ENCODE measurements at regions not wholly inside any gene's neighbourhood (a gene's known extent, or its start where the extent isn't known, plus 50 kb on each side); places are given as distances from the start of the nearest gene placed in this dataset.
A peak's percentile ranks its signal among the peaks of the same experiment; 100 is the strongest.
"Not testable (repeated sequence)": the region's sequence is repeated elsewhere in the genome, so short reads cannot be mapped to it uniquely, and the experiment has no call there.

- H3K27ac ChIP-seq (ENCODE audit: low read depth); H3K36me3 ChIP-seq (ENCODE audit: insufficient read depth); H3K4me1 ChIP-seq (ENCODE audit: insufficient read depth); H3K4me3 ChIP-seq (ENCODE audit: low read depth, low read length); DNase-seq (ENCODE audit: extremely low spot score): not testable (repeated sequence)
- WGBS = 60% methylated on average over 6 of the region's 6 CpGs
Observed at GRCh38 chr5:158446761-158447160, 587.8 kb upstream of the CLINT1 start.

DNA sequence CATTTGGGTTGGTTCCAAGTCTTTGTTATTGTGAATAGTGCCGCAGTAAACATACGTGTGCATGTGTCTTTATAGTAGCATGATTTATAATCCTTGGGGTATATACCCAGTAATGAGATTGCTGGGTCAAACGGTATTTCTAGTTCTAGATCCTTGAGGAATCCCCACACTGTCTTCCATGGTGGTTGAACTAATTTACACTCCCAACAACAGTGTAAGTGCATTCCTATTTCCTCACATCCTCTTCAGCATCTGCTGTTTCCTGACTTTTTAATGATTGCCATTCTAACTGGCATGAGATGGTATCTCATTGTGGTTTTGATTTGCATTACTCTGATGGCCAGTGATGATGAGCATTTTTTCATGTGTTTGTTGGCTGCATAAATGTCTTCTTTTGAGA is 580.3 kb upstream of the CLINT1 start:
- H3K36me3 ChIP-seq (ENCODE audit: insufficient read depth); H3K4me3 ChIP-seq (ENCODE audit: low read depth, low read length); H3K4me1 ChIP-seq (ENCODE audit: insufficient read depth); H3K27ac ChIP-seq (ENCODE audit: low read depth); DNase-seq (ENCODE audit: extremely low spot score): not testable (repeated sequence)
- 89% methylated on average over 3 of the region's 3 CpGs for WGBS

DNA sequence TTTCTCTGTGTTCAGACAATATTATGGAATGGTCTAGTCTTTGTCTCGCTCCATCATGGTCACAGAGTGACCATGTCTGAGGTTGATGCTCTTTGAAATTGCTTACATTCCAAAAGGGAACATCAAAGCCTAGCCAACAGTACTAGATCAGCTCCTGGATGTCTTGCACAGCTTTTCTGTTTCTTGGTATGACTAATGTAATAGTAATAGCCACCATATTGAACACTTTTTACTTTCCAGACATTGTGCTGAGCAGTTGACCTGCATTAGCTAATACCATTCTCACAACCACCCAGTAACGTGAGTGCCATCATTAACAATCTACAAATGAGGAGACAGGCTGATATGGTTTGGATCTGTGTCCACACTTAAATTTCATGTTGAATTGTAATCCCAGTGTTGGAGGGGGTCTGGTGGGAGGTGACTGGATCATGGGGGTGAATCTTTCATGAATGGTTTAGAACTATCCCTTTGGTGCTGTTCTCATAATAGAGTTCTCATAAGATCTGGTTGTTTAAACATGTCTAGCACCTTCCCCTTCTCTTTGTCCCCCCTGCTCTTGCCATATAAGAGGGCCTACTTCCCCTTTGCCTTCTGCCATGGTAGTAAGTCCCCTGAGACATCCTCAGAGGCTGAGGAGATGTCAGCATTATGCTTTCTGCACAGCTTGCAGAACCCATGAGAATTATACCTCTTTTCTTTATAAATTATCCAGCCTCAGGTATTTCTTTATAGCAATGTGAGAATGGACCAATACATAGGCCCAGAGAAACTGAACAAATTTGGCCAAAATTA is 577.5 kb upstream of the CLINT1 start:
- 97% methylated on average over 2 of the region's 2 CpGs for WGBS
- Histone ChIP-seq H3K27ac (ENCODE audit: low read depth) (no peak overlapping the region), H3K4me1 (ENCODE audit: insufficient read depth) (no peaks in the 10 kb centered on the region), H3K36me3 (ENCODE audit: insufficient read depth) (no peaks in the 10 kb centered on the region), H3K4me3 (ENCODE audit: low read depth, low read length) (no peak overlapping the region)
- no peak for DNase-seq (ENCODE audit: extremely low spot score)

GRCh38 chr5:158435161-158435616 is 576.2 kb upstream of the CLINT1 start:
- H3K27ac ChIP-seq (ENCODE audit: low read depth) = no peak overlapping the region
- H3K4me3 ChIP-seq (ENCODE audit: low read depth, low read length) = no peak overlapping the region
- 68% methylated on average over 4 of the region's 4 CpGs for WGBS
- no peaks in the 10 kb centered on the region for H3K4me1 ChIP-seq (ENCODE audit: insufficient read depth)
- H3K36me3 ChIP-seq (ENCODE audit: insufficient read depth) = no peaks in the 10 kb centered on the region
- no peak for DNase-seq (ENCODE audit: extremely low spot score)

DNA sequence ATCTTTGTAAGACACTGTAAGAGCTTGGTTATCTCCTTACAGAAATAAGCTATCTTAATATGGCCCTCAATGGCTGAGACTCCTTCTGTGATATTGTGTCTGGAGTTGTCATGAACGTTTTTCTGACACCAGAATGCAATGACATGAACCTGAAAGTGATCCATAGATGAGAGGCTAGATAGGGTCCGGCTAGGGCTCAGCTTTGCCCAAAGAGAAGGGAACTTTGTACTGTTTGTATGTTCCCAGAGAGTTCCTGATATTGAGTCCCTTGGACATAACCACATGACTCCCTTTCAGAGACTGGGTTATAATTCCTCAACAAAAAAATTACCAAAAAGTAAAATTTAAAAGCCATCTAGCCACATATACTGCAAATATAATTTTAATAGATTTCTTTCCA is 575.8 kb upstream of the CLINT1 start:
- Histone ChIP-seq H3K36me3 (ENCODE audit: insufficient read depth) (no peaks in the 10 kb centered on the region), H3K27ac (ENCODE audit: low read depth) (no peak overlapping the region)
- WGBS = 36% methylated on average over 2 of the region's 2 CpGs

DNA sequence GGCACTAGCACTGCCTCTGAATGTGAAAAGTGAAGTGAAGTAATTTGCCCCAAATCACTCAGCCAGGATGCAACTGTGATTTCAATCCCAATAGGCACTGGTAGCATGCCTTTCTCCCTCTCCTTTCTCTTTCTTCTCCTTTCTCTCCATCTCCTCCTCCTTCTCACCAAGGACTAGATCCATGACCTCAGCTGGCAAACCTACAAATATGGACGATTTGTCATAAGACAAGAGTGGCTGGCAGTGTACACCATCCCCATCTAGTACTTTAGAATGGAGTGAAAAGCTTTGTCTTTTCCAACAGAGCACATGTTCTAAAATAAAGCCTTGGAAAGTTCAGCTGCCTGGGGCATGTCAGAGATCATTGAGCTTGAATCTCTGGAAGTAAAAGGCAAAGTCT is 574.7 kb upstream of the CLINT1 start:
- H3K4me1 ChIP-seq (ENCODE audit: insufficient read depth) = no peaks in the 10 kb centered on the region
- DNase-seq (ENCODE audit: extremely low spot score) = no peak
- no peak overlapping the region for H3K4me3 ChIP-seq (ENCODE audit: low read depth, low read length)
- 52% methylated on average over 1 of the region's 1 CpG for WGBS
- no peaks in the 10 kb centered on the region for H3K36me3 ChIP-seq (ENCODE audit: insufficient read depth)
- H3K27ac ChIP-seq (ENCODE audit: low read depth) = no peak overlapping the region

More for the DNA sequence above, 575.8 kb upstream of the CLINT1 start:
- DNase-seq (ENCODE audit: extremely low spot score) = no peak
- no peaks in the 10 kb centered on the region for H3K4me1 ChIP-seq (ENCODE audit: insufficient read depth)
- H3K4me3 ChIP-seq (ENCODE audit: low read depth, low read length) = no peak overlapping the region

DNA sequence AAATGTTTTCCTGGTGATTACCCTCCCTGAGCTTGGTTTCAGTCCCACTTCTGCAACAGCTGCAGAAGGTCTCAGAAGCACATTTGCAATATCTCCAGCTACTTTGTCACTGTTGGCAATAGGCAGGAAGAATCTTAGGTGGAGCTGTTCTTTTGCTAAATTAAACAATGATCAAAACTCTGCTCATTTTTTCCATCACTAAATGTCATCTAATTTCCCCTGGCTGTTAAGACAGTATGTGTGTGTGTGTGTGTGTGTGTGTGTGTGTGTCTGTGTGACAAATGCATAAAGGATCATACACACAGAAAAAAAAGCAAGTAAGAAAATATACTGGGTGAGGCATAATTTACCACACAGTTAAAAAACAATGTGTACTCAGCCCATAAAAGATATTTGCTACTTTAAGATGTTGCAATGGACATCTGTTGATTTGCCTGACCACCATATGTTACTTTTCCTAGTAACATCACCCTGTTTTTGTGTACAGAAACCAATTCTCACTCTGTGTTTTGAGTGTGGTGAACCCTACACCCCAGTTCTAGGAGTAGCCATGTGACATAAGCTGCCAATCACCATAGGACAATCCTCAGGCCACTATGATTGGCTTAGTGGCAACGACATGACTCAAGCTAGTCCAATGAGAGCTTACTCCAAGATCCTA is 572.6 kb upstream of the CLINT1 start:
- no peak for DNase-seq (ENCODE audit: extremely low spot score)
- 87% methylated on average over 1 of the region's 1 CpG for WGBS

GRCh38 chr5:158430798-158431167 is 571.8 kb upstream of the CLINT1 start:
- WGBS = 87% methylated on average over 2 of the region's 2 CpGs
- DNase-seq (ENCODE audit: extremely low spot score) = no peak
- Histone ChIP-seq H3K36me3 (ENCODE audit: insufficient read depth) (no peaks in the 10 kb centered on the region), H3K27ac (ENCODE audit: low read depth) (no peak overlapping the region), H3K4me3 (ENCODE audit: low read depth, low read length) (no peak overlapping the region), H3K4me1 (ENCODE audit: insufficient read depth) (no peaks in the 10 kb centered on the region)

More for the DNA sequence above, 572.6 kb upstream of the CLINT1 start:
- Histone ChIP-seq H3K4me3 (ENCODE audit: low read depth, low read length) (no peak overlapping the region), H3K36me3 (ENCODE audit: insufficient read depth) (no peaks in the 10 kb centered on the region), H3K27ac (ENCODE audit: low read depth) (no peak overlapping the region), H3K4me1 (ENCODE audit: insufficient read depth) (no peaks in the 10 kb centered on the region)

GRCh38 chr5:158430166-158430797 is 571.3 kb upstream of the CLINT1 start:
- WGBS = 45% methylated on average over 2 of the region's 2 CpGs
- Histone ChIP-seq H3K4me1 (ENCODE audit: insufficient read depth) (no peaks in the 10 kb centered on the region), H3K4me3 (ENCODE audit: low read depth, low read length) (no peak overlapping the region), H3K27ac (ENCODE audit: low read depth) (no peak overlapping the region), H3K36me3 (ENCODE audit: insufficient read depth) (no peaks in the 10 kb centered on the region)
- no peak for DNase-seq (ENCODE audit: extremely low spot score)

DNA sequence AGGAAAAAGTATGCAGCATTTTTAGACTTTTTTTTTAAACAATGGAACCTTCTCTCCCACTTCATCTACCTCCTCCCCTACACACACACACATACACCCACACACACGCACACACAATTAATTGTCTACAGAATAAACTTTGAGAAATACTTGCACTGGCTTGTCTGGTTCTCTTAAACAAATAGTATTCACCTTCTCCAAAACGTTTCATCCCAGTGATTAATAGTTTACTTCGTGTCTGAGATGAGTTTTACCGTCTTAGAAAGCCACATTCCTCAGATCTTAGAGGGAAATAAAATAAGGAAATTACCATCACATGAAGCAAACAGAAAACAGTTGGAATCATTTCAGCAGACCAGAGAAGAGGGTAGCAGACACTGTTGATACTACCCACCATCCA is 570.6 kb upstream of the CLINT1 start:
- Histone ChIP-seq H3K4me3 (ENCODE audit: low read depth, low read length) (no peak overlapping the region), H3K36me3 (ENCODE audit: insufficient read depth) (no peaks in the 10 kb centered on the region), H3K4me1 (ENCODE audit: insufficient read depth) (no peaks in the 10 kb centered on the region), H3K27ac (ENCODE audit: low read depth) (no peak overlapping the region)
- no peak for DNase-seq (ENCODE audit: extremely low spot score)
- 30% methylated on average over 4 of the region's 4 CpGs for WGBS

DNA sequence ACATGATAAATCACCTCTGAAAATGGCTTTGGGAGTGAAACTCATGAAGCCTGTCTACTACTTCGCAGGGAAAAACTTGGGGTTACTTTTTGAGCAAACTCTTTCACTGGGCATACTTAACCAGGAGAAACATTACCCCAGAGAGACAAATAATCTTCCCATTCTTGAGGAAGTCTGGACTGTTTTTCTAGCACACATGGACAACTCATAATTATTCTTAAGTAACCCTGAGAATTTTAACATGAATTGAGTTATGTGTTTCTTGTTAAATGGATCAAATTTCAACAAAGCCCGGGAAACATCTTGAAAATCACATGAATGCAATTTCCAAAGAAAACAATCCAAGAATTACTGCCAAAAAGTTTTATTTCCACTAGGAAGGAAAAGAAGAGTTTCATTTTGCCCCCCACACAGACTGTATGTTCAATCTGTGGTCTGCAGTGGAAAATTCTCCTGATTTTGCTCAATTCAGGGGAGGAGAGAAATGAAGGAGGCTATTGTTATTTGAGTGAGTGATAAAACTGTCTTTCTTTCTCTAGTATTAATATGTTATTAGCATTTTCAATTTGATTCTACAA is 564.8 kb upstream of the CLINT1 start:
- Histone ChIP-seq H3K4me3 (ENCODE audit: low read depth, low read length) (no peak overlapping the region), H3K4me1 (ENCODE audit: insufficient read depth) (no peaks in the 10 kb centered on the region), H3K36me3 (ENCODE audit: insufficient read depth) (no peaks in the 10 kb centered on the region), H3K27ac (ENCODE audit: low read depth) (no peak overlapping the region)
- 63% methylated on average over 2 of the region's 2 CpGs for WGBS
- peak; percentile 64 for DNase-seq (ENCODE audit: extremely low spot score)

DNA sequence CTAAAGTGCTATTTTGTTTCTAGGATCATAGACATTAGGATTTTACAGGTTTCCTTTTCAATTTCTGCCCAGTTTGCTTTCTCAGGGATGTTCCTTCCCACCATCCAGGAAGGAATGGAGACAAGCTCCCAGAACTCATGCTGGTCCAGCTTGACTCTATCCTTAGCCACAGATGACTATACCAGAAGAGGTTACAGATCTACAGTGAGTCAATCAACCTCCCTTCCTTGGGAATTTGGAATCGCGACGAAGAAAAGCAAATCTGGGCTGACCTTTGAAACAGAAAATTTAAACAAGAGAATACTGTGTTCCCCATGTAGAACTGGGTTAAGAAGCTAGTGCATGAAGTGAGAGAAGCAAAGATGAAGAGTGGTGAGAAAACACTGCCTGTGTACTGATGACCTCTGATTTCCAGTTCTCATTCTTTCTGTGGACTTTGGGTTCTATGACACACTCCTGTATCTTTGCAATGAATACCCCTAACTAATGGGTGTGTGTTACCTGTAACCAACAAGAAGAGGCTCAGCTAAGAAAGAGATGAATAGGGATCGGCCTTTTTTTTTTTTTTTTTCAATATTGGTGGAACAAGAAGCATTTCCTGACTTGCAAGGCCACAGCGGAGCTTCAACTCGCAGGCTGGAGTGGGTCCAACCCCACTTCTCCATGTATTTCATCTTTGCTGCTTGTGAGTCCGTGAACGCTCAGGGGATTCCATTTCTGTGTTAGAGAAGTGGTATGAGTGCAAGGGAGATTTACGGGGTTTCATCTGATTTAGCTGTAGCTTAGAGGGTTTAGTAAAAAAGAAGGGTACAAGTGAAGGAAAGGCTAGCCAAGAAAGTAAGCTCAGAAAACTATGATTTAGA is 563.9 kb upstream of the CLINT1 start:
- no peak overlapping the region for H3K4me3 ChIP-seq (ENCODE audit: low read depth, low read length)
- H3K27ac ChIP-seq (ENCODE audit: low read depth) = no peak overlapping the region
- no peak for DNase-seq (ENCODE audit: extremely low spot score)
- H3K4me1 ChIP-seq (ENCODE audit: insufficient read depth) = no peaks in the 10 kb centered on the region
- no peaks in the 10 kb centered on the region for H3K36me3 ChIP-seq (ENCODE audit: insufficient read depth)
- 80% methylated on average over 9 of the region's 9 CpGs for WGBS

- no peaks in the 10 kb centered on the region for H3K4me1 ChIP-seq (ENCODE audit: insufficient read depth)
Observed at GRCh38 chr5:158421319-158421718, 562.4 kb upstream of the CLINT1 start.

More at GRCh38 chr5:158421319-158421718, 562.4 kb upstream of the CLINT1 start:
- Histone ChIP-seq H3K36me3 (ENCODE audit: insufficient read depth) (no peaks in the 10 kb centered on the region), H3K4me3 (ENCODE audit: low read depth, low read length) (no peak overlapping the region), H3K27ac (ENCODE audit: low read depth) (no peak overlapping the region)
- 93% methylated on average over 6 of the region's 6 CpGs for WGBS
- no peak for DNase-seq (ENCODE audit: extremely low spot score)
